DMS153 treated with DMSO at 0.1 percent for 48 hours (cell line): ENCODE measurements at regions not wholly inside any gene's neighbourhood (a gene's known extent, or its start where the extent isn't known, plus 50 kb on each side); places are given as distances from the start of the nearest gene placed in this dataset.

Source experiments
- DNase-seq: peaks from one replicate; lab custom pipeline; 2025; ENCODE audit not compliant: unreplicated experiment; lab: John Stamatoyannopoulos, UW

DNA sequence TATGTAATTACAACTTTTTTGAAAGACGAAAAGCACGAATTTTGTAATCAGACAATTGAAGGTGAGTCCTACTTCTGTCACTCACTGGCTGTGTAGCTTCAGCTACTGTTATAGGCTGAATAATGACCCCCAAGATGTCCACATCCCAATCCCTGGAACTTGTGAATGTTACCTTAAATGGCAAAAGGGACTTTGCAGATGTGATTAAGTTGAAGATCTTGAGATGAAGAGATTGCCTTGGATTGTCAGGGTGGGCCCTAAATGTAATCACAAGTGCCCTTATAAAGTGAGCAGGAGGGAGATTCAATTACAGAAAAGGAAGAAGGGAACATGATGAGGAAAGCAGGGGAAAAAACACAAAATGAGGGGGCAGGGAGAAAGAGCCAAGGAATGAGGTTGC, 326.2 kb upstream of the MSX2 start:
- no peak for DNase-seq

GRCh38 chr5:174399411-174399810, 325.0 kb upstream of the MSX2 start:
- DNase-seq, result no peak

GRCh38 chr5:174400461-174400860, 323.9 kb upstream of the MSX2 start:
- DNase-seq, result no peak

DNA sequence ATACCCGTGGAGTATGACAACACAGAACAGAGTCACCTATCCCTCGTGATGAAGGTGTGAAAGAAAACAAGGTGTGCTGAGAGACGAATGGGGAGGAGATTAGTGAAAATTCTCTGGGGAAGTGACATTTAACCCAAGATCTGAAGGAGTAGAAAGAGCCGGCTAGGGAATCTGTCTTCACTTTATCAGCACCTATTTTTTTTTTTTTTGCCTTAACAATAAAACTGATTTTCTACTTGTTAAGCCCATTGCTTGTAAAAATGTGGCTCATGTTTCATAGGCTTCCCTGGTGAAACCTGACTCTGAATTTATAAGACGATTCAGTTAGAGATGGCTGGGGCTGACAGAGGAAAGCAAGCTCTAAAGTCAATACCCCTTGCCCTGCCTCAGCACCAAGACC, 322.6 kb upstream of the MSX2 start:
- DNase-seq, result no peak

DNA sequence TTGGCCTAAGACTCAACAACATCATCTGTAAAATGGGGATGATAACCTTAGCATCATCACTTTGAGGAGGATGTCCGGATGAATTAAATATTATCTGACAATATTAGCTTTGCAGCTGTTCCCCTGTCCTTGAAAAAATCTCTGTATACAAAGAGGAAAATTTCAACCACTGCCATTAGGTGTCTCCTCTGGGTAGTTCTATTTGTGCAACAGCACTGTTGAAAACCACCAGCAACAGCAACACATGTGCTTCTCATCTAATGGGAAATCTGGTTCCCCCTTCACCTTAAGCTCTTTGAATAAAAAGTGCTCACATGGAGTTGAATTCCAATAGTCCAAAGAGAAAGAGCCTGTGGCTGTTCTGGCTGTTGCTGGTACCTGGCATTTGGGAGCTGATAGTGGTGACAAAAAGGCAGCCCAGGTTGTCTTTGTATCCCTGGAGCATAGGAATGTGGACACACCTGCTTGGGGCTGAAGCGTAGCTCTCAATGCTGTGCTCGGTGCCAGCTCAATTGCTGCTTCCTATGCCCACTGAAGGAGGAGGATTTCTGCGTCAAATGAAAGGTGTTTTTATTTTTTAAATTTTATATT, 322.1 kb upstream of the MSX2 start:
- DNase-seq, result no peak

GRCh38 chr5:174404848-174405247, 319.5 kb upstream of the MSX2 start:
- DNase-seq, result no peak

GRCh38 chr5:174409070-174409469, 315.3 kb upstream of the MSX2 start:
- no peak for DNase-seq

GRCh38 chr5:174409971-174410370, 314.4 kb upstream of the MSX2 start:
- DNase-seq, result no peak

DNA sequence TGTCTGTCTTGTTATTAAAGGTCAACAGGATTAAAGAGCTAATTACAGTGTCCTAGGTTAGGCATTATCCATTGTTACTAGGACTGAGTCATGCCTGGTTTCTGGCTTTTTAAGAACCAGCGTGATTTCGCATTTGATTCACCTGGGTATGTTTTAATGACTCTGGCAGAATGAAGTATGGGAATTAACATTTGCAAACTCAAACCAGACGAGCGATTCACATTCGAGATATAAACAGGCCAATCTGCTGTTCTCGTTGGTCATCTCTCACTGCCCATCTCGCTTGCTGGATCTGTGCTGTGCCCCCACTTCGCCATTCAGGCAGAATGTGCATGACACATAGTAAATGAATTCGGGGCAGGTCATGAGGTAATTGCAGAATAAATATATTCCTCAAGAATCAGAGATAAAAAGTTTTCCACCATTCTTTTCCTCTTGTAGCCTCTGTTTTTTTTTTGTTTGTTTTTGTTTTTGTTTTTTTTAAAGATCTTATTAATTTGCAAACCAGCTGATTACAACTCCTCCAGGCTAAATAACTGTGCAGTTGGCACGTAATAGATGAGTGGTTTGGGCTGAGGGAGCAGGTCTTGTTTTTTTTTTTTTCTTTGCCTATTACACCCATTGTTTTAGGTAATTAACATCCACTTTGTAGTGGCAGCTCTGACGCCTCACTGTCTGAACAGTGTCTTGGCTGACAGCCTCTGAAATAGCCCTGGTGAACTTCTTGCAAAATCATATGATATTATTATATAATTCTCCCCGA, 313.5 kb upstream of the MSX2 start:
- no peak for DNase-seq

GRCh38 chr5:174411479-174411819, 312.9 kb upstream of the MSX2 start:
- DNase-seq, result no peak

DNA sequence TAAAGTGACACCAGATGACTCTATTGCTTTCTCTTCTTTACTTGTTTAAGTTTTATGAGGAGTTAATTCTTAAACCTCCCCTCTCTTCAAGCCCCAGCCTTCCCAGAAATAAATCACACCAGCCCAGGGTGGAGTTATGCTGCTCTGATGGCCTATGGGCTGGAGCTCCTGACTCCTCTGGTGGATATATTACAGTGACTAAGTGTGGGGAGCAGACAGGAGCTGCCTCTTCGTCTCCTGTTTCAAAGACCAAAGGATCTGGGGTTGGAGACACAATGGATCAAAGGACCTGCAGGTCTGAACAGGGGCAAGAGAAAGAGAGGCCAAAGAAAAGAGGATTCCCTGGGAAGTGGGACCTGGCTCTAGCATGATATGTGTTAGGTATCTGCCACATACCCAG, 312.0 kb upstream of the MSX2 start:
- no peak for DNase-seq

- DNase-seq, result no peak
Observed at GRCh38 chr5:174412941-174413340, 311.4 kb upstream of the MSX2 start.

DNA sequence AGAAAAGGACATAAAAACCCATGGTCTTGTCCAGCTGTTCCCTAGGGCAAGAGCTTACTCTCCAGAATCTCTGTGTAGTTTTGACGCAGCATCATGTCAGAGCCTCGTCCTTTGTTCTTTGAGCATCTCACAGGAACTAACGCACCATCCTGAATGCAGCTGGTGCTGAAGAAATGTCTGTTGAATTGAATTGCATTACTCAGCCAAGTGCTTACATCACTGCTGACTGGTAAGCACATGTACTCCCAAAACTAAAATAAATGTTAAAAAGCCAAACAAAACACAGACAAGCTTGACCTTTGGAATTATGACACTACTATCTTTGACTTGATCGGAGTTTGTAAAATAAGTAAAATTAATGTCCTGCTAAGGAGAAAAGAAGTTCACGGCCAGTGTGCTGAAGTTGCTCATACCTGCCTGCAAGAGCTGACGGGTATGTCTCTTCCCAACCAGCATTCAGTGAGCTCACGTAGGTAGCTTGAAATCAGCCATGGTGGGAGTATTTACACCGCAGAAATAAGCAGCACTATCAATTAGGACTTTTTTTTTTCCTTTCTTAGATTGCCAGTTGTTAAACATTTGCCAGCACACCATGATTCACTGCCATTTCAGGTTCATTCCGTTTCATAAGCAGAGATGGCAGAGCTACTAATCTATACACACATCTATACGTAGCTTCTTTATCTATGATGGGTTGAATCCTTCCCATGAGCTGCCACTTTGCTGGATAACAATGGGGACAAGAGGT, 310.6 kb upstream of the MSX2 start:
- no peak for DNase-seq

GRCh38 chr5:174414315-174414710, 310.1 kb upstream of the MSX2 start:
- DNase-seq, result no peak

DNA sequence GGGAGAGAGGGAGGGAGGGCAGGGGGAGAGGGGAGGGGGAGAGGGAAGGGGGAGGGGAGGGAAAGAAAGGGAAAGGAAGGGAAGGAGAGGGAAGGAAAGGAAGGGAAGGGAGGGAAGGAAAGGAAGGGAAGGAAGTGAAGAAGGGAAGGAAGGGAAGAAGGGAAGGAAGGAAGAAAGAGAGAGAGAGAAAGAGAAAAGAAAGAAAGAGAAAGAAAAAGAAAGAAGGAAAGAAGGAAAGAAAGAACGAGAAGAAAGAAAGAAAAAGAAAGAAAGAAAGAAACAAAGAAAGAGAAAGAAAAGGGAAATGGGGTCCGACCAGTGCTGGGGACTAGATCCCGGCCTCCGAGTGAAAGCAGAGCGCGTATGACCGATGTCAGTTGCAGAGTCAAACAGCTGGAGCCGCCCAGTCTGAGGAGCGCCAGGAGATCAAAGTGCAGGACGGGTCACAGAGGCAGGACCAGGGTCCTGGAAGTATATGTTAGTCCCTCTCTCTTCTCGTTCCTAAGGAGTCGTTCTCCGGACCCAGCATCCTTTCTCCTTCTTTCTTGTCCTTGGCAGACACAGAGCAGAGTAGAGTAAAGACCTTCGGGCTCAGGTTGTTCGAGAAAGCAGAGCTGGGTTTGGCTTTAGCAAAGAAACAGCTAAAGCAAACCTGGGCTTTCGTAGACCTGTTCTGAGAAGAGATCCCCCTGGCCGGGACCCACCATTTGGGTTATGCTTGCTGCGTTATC, 305.4 kb upstream of the MSX2 start:
- DNase-seq, result no peak

DNA sequence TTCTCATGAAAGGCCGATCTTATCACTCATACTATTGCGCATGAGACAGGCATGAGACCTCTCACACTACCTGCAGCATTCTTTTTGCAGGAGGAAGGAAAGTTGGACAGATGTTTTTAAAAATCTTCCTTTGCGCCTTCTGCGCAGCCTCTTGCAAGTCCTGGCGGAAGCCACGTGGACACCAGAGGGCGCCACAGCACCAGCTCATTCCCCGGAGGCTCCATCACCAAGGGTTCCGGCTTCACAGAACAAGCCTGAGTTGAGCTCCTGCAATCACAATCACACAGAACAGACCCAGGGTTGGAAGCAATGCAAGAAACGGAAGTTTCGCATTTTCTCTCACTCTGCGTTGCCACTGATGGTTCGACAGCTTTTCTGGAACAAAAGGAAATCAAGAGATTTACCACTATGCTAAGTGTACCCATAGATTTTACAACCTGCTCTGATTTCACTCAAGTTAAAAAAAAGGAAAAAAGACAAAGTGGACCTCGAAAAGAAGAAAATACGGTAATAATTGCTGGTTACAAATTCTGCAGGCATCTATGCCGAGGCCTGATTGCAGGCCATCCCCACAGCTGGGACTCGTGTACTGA, 304.7 kb upstream of the MSX2 start:
- peak; percentile 42 for DNase-seq

GRCh38 chr5:174420651-174421407, 303.6 kb upstream of the MSX2 start:
- no peak for DNase-seq

DNA sequence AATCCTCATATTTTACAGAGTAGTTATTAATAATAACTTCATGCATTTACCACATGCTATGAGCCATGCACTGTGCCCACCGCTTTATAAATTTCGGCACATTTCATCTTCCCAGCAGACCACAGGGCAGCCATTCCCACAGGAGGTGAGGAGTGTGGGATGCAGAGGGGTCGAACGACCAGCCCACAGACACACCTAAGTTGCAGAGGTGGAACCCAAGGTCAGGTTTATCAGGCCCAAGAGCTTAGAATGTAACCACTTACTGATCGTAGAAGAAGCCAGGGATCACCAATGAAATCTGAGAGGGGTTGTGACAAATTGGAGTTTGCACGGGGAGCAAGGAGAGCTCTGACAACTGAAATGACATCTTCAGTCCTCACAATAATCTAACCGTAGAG, 303.0 kb upstream of the MSX2 start:
- no peak for DNase-seq

DNA sequence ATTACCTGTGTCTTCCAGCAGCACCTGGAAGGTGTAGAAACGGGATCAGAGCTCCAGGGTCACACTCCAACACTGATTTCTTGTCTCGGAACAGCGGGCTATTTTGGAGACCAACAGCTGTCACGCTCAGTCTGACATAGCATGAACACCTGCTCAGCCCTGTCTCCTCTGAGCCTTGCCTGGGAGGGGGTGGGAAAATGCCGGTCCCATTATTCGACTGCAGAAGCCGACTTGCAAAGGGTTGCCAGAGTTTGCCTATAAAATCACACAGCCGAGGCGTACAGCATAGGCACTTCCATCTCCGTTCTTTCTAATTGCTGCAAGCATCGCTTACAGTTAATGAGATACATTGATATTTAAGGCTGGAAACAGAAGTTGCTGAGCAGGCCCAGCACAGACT, 300.8 kb upstream of the MSX2 start:
- DNase-seq, result no peak

- no peak for DNase-seq
Observed at GRCh38 chr5:174424219-174425053, 299.9 kb upstream of the MSX2 start.
